ENCODE measurements at regions not wholly inside any gene's neighbourhood (a gene's known extent, or its start where the extent isn't known, plus 50 kb on each side); places are given as distances from the start of the nearest gene placed in this dataset.

GRCh38 chrX:39974270-39974669, 123.5 kb downstream of the BCOR start:
- peak in 2 of 3 experiments; percentile 58 to 76 for DNase-seq

- peak in 2 of 3 experiments; percentile 78 to 91 for DNase-seq
Measured at GRCh38 chrX:39975101-39975925, 122.4 kb downstream of the BCOR start.

- DNase-seq, result no peak
Measured at GRCh38 chrX:39981946-39982345, 115.8 kb downstream of the BCOR start.

- DNase-seq, result peak; percentile 32 to 79 (median 70)
Measured at GRCh38 chrX:39982948-39983347, 114.8 kb downstream of the BCOR start.

- DNase-seq, result no peak
Measured at GRCh38 chrX:39983715-39984114, 114.0 kb downstream of the BCOR start.

GRCh38 chrX:39984191-39984956, 113.4 kb downstream of the BCOR start:
- no peak for DNase-seq

GRCh38 chrX:39985071-39985470, 112.7 kb downstream of the BCOR start:
- DNase-seq, result no peak

- no peak for DNase-seq
Measured at GRCh38 chrX:39985551-39985950, 112.2 kb downstream of the BCOR start.

GRCh38 chrX:39988496-39988895, 109.3 kb downstream of the BCOR start:
- DNase-seq, result no peak

- DNase-seq, result no peak
Measured at GRCh38 chrX:39990388-39990787, 107.4 kb downstream of the BCOR start.

- DNase-seq, result no peak
Measured at GRCh38 chrX:39992300-39992699, 105.5 kb downstream of the BCOR start.

- DNase-seq, result no peak
Measured at GRCh38 chrX:39995457-39995856, 102.3 kb downstream of the BCOR start.

GRCh38 chrX:39996536-39996935, 101.2 kb downstream of the BCOR start:
- no peak for DNase-seq

GRCh38 chrX:39998636-39999406, 98.9 kb downstream of the BCOR start:
- DNase-seq, result no peak

Data from NCI-H1417 (cell line).